Fibroblast of lung (primary cell): ENCODE measurements at regions not wholly inside any gene's neighbourhood (a gene's known extent, or its start where the extent isn't known, plus 50 kb on each side); places are given as distances from the start of the nearest gene placed in this dataset.

ENCODE experiments used
- DNase-seq, 2 donors: peaks; one replicate each; pipeline versions ENCODE4 v3.0.0 to v3.0.0-alpha.2; 2010; ENCODE audit warnings: low read depth in 2 of 2
- H2AFZ ChIP-seq: 2 replicates; pipeline ENCODE4 v1.5.1; 2012; ENCODE audit warnings: low read length, control low read depth, inconsistent platforms
- H3K27ac ChIP-seq: 2 replicates; pipeline ENCODE4 v1.5.1; 2011; ENCODE audit warnings: low read length, control low read depth; ENCODE audit not compliant: insufficient read depth
- H3K27me3 ChIP-seq: 2 replicates; pipeline ENCODE4 v1.5.1; 2011; ENCODE audit warnings: mild to moderate bottlenecking, low read length; ENCODE audit not compliant: control insufficient read depth, insufficient read depth
- H3K36me3 ChIP-seq: 2 replicates; pipeline ENCODE4 v1.5.1; 2011; ENCODE audit warnings: low read length; ENCODE audit not compliant: control insufficient read depth, insufficient read depth
- H3K4me1 ChIP-seq: 2 replicates; pipeline ENCODE4 v1.5.1; 2011; ENCODE audit warnings: low read length; ENCODE audit not compliant: control insufficient read depth, insufficient read depth; ENCODE audit errors: extremely low read depth
- H3K4me2 ChIP-seq: 2 replicates; pipeline ENCODE4 v1.5.1; 2011; ENCODE audit warnings: low read length, control low read depth; ENCODE audit not compliant: insufficient read depth; ENCODE audit errors: extremely low read depth
- H3K4me3 ChIP-seq, 4 experiments: fragments of 200-600 bp in 1 of 4; sonication (generic) in 1 of 4; replicated peaks in 1 of 4; 2 replicates each; pipeline ENCODE4 v1.5.1; 2011 to 2016; ENCODE audit warnings: low read length in 4 of 4, low read depth in 3 of 4, mild to moderate bottlenecking in 3 of 4, control low read depth in 2 of 4, inconsistent platforms in 1 of 4, mixed read lengths in 1 of 4; ENCODE audit not compliant: insufficient read depth in 1 of 4; ENCODE audit errors: control extremely low read depth in 1 of 4
- H3K79me2 ChIP-seq: 2 replicates; pipeline ENCODE4 v1.5.1; 2012; ENCODE audit warnings: mild to moderate bottlenecking, low read length, inconsistent platforms; ENCODE audit not compliant: control insufficient read depth, insufficient read depth
- H3K9ac ChIP-seq: 2 replicates; pipeline ENCODE4 v1.5.1; 2011; ENCODE audit warnings: mild to moderate bottlenecking, low read length, control low read depth; ENCODE audit not compliant: insufficient read depth
- H3K9me3 ChIP-seq: 2 replicates; pipeline ENCODE4 v1.5.1; 2012; ENCODE audit warnings: low read depth, low read length; ENCODE audit not compliant: control insufficient read depth, insufficient read depth
- H4K20me1 ChIP-seq: 2 replicates; pipeline ENCODE4 v1.5.1; 2011; ENCODE audit warnings: low read length; ENCODE audit not compliant: control insufficient read depth, insufficient read depth; ENCODE audit errors: extremely low read depth
- EZH2 ChIP-seq: IDR thresholded peaks from 2 replicates; pipeline ENCODE4 v1.5.1; 2012; ENCODE audit warnings: low read length, control low read depth, mild to moderate bottlenecking; ENCODE audit errors: missing control alignments
- TF ChIP-seq, protein P1 (sequence below), 2 donors: IDR thresholded peaks in 1 of 2; conservative IDR thresholded peaks in 1 of 2; 1 replicate in 1 of 2; 2 replicates in 1 of 2; pipeline ENCODE4 v1.5.1; 2011 to 2012; ENCODE audit warnings: low read length in 2 of 2, control low read depth in 1 of 2, inconsistent platforms in 1 of 2, low read depth in 1 of 2, mild to moderate bottlenecking in 1 of 2

DNA sequence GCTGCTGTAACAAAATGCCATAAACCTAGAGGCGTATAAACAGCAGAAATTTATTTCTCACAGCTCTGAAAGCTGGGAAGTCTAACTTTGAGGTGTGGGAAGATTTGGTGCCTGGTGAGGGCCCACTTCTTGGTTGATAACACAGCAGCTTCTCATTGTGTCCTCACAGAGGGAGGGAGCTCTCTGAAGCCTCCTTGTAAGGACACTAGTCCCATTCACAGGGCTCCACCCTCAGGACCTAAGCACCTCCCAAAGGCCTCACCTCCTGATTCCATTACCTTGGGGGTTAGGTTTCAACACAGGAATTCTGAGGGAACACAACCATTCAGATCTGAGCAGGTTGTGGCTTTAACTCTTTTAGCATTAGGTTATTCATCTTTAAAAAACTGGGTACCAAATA lies 380.3 kb upstream of the ATP10A start:
- H3K36me3 ChIP-seq: no peaks in the 10 kb centered on the region
- TF ChIP-seq, protein P1, sequence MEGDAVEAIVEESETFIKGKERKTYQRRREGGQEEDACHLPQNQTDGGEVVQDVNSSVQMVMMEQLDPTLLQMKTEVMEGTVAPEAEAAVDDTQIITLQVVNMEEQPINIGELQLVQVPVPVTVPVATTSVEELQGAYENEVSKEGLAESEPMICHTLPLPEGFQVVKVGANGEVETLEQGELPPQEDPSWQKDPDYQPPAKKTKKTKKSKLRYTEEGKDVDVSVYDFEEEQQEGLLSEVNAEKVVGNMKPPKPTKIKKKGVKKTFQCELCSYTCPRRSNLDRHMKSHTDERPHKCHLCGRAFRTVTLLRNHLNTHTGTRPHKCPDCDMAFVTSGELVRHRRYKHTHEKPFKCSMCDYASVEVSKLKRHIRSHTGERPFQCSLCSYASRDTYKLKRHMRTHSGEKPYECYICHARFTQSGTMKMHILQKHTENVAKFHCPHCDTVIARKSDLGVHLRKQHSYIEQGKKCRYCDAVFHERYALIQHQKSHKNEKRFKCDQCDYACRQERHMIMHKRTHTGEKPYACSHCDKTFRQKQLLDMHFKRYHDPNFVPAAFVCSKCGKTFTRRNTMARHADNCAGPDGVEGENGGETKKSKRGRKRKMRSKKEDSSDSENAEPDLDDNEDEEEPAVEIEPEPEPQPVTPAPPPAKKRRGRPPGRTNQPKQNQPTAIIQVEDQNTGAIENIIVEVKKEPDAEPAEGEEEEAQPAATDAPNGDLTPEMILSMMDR (conservative IDR thresholded peaks at IDR 0.05 in 1 of 2, IDR thresholded peaks at IDR 0.05 in 1 of 2; ENCODE audit: low read depth in 1 of 2, low read length in 2 of 2): no peak
- TF ChIP-seq EZH2: no peak
- H3K27me3 ChIP-seq: no peaks in the 10 kb centered on the region
- H2AFZ ChIP-seq: no peak overlapping the region
- H3K4me2 ChIP-seq: no peak overlapping the region
- no peak overlapping the region for H3K27ac ChIP-seq
- H3K4me3 ChIP-seq: no peak overlapping the region
- no peaks in the 10 kb centered on the region for H3K4me1 ChIP-seq
- no peaks in the 10 kb centered on the region for H3K9me3 ChIP-seq
- H4K20me1 ChIP-seq: no peaks in the 10 kb centered on the region
- no peaks in the 10 kb centered on the region for H3K79me2 ChIP-seq
- DNase-seq: no peak
- H3K9ac ChIP-seq: no peak overlapping the region

GRCh38 chr15:26242565-26243071 lies 379.5 kb upstream of the ATP10A start:
- Histone ChIP-seq H3K4me3 (no peak overlapping the region), H4K20me1 (no peaks in the 10 kb centered on the region), H2AFZ (no peak overlapping the region), H3K27ac (no peak overlapping the region), H3K79me2 (no peaks in the 10 kb centered on the region), H3K36me3 (no peaks in the 10 kb centered on the region), H3K4me1 (no peaks in the 10 kb centered on the region), H3K9me3 (no peaks in the 10 kb centered on the region), H3K4me2 (no peak overlapping the region), H3K9ac (no peak overlapping the region), H3K27me3 (no peaks in the 10 kb centered on the region)
- DNase-seq: no peak
- TF ChIP-seq, protein P1 (conservative IDR thresholded peaks at IDR 0.05 in 1 of 2, IDR thresholded peaks at IDR 0.05 in 1 of 2; ENCODE audit: low read depth in 1 of 2, low read length in 2 of 2): no peak
- TF ChIP-seq EZH2: no peak

- no peak overlapping the region for H3K9ac ChIP-seq
- no peaks in the 10 kb centered on the region for H3K9me3 ChIP-seq
- no peaks in the 10 kb centered on the region for H3K79me2 ChIP-seq
- TF ChIP-seq, protein P1 (conservative IDR thresholded peaks at IDR 0.05 in 1 of 2, IDR thresholded peaks at IDR 0.05 in 1 of 2; ENCODE audit: low read depth in 1 of 2, low read length in 2 of 2): no peak
- no peak for TF ChIP-seq EZH2
- no peaks in the 10 kb centered on the region for H4K20me1 ChIP-seq
- H2AFZ ChIP-seq: no peak overlapping the region
- H3K4me2 ChIP-seq: no peak overlapping the region
- no peaks in the 10 kb centered on the region for H3K36me3 ChIP-seq
- H3K27ac ChIP-seq: no peak overlapping the region
- no peak overlapping the region for H3K4me3 ChIP-seq
- no peak for DNase-seq
- no peaks in the 10 kb centered on the region for H3K4me1 ChIP-seq
- H3K27me3 ChIP-seq: no peaks in the 10 kb centered on the region
Measured at GRCh38 chr15:26235864-26236263, 372.7 kb upstream of the ATP10A start.
